Ovary (tissue), 7 donors: ENCODE measurements at regions not wholly inside any gene's neighbourhood (a gene's known extent, or its start where the extent isn't known, plus 50 kb on each side); places are given as distances from the start of the nearest gene placed in this dataset.
A peak's percentile ranks its signal among the peaks of the same experiment; 100 is the strongest.

Experiments used
- DNase-seq, 5 donors: peaks; one replicate each; pipeline ENCODE4 v3.0.0-alpha.2; 2019 to 2020
- H3K27ac ChIP-seq, 2 donors: fragments of 200-600 bp; one replicate each; pipeline versions ENCODE4 v1.5.1 to v1.8.0; 2019 to 2022
- H3K27me3 ChIP-seq: fragments of 200-600 bp; one replicate; pipeline ENCODE4 v1.8.0; 2022
- H3K36me3 ChIP-seq: fragments of 200-600 bp; sonication (generic); one replicate; pipeline ENCODE4 v1.5.1; 2019
- H3K4me1 ChIP-seq: one replicate; pipeline ENCODE4 v1.8.1; 2013; ENCODE audit warnings: mild to moderate bottlenecking, moderate library complexity; ENCODE audit not compliant: insufficient read depth
- H3K4me3 ChIP-seq: fragments of 200-600 bp; sonication (generic); one replicate; pipeline ENCODE4 v1.5.1; 2017
- H3K9me3 ChIP-seq, 2 donors: fragments of 200-600 bp in 1 of 2; sonication (generic) in 1 of 2; one replicate each; pipeline versions ENCODE4 v1.5.1 to v1.8.1; 2013 to 2019; ENCODE audit warnings: mild to moderate bottlenecking in 1 of 2, moderate library complexity in 1 of 2
- EP300 ChIP-seq: sonication (generic); formaldehyde crosslinking; IDR thresholded peaks from one replicate; pipeline ENCODE4 v1.6.1; 2017; ENCODE audit warnings: antibody characterized with exemption
- POLR2A ChIP-seq: fragments of 450-650 bp; IDR thresholded peaks from one replicate; pipeline ENCODE4 v1.6.1; 2017; ENCODE audit warnings: antibody characterized with exemption, mild to moderate bottlenecking, moderate library complexity
- WGBS, 3 donors: extraction: QIAGEN DNeasy Blood & Tissue Kit in 1 of 3; methylation state at CpG; one replicate each; pipeline versions ENCODE4 v1.1.5 to v1.1.7; 2013 to 2017; 5-methylcytosine and 5-hydroxymethylcytosine counted together
- intact Hi-C, 4 donors: fragments of 100-400 bp; cut with DNase I; formaldehyde crosslinking; loops; one replicate each; pipeline versions ENCODE4 v1.11.0 to v1.15.1; 2022 to 2023
- TF ChIP-seq, protein P1 (sequence below), 3 donors: fragments of 450-650 bp in 2 of 3; fragments of 200-600 bp in 1 of 3; IDR thresholded peaks; one replicate each; pipeline versions ENCODE4 v1.5.1 to v1.8.0; 2016 to 2022; ENCODE audit warnings: antibody characterized with exemption in 3 of 3, mild to moderate bottlenecking in 1 of 3
- donor health status: DM: no; HTN: no; CAD: no; lungs with moderate emphysema.
- donor health status: DM: no; HTN: no; CAD: no.
- donor health status: Bipolar disorder and iron deficiency.
- donor health status: DM: no; HTN: no; CAD: no.
- donor health status: DM: yes; HTN: yes; CAD: no.

GRCh38 chr7:131232768-131233167 lies 94.9 kb upstream of the MKLN1 start:
- peaks cover 2% of the 10 kb centered on the region for H3K4me1 ChIP-seq
- no peak overlapping the region for H3K4me3 ChIP-seq
- intact Hi-C loops = no loop called here
- H3K27me3 ChIP-seq = no peaks in the 10 kb centered on the region
- H3K36me3 ChIP-seq = no peaks in the 10 kb centered on the region
- no peak for DNase-seq
- no peaks in the 10 kb centered on the region for H3K9me3 ChIP-seq
- no peak overlapping the region for H3K27ac ChIP-seq
- WGBS, 3 donors = 91 to 96% (median 96%) methylated on average over 9 of the region's 9 CpGs
- TF ChIP-seq EP300 (no peak), POLR2A (no peak)
- TF ChIP-seq, protein P1, sequence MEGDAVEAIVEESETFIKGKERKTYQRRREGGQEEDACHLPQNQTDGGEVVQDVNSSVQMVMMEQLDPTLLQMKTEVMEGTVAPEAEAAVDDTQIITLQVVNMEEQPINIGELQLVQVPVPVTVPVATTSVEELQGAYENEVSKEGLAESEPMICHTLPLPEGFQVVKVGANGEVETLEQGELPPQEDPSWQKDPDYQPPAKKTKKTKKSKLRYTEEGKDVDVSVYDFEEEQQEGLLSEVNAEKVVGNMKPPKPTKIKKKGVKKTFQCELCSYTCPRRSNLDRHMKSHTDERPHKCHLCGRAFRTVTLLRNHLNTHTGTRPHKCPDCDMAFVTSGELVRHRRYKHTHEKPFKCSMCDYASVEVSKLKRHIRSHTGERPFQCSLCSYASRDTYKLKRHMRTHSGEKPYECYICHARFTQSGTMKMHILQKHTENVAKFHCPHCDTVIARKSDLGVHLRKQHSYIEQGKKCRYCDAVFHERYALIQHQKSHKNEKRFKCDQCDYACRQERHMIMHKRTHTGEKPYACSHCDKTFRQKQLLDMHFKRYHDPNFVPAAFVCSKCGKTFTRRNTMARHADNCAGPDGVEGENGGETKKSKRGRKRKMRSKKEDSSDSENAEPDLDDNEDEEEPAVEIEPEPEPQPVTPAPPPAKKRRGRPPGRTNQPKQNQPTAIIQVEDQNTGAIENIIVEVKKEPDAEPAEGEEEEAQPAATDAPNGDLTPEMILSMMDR (IDR thresholded peaks at IDR 0.05) = no peak

- DNase-seq = no peak
- no peaks in the 10 kb centered on the region for H3K27me3 ChIP-seq
- WGBS, 3 donors = 92 to 98% (median 96%) methylated on average over 4 of the region's 4 CpGs
- no peaks in the 10 kb centered on the region for H3K36me3 ChIP-seq
- peaks cover 2% of the 10 kb centered on the region for H3K4me1 ChIP-seq
- no peak overlapping the region for H3K27ac ChIP-seq
- no peak for TF ChIP-seq POLR2A
- no peak overlapping the region for H3K4me3 ChIP-seq
- H3K9me3 ChIP-seq = no peaks in the 10 kb centered on the region
- intact Hi-C loops = no loop called here
Observed at GRCh38 chr7:131233193-131233592, 94.5 kb upstream of the MKLN1 start.

- intact Hi-C loops = no loop called here
- 28 to 48% (median 29%) methylated on average over 8 of the region's 8 CpGs for WGBS, 3 donors
- Histone ChIP-seq H3K4me3 (no peak overlapping the region), H3K36me3 (no peaks in the 10 kb centered on the region), H3K27ac (no peak overlapping the region), H3K27me3 (no peaks in the 10 kb centered on the region), H3K4me1 (peaks cover 2% of the 10 kb centered on the region), H3K9me3 (no peaks in the 10 kb centered on the region)
- TF ChIP-seq, protein P1 (IDR thresholded peaks at IDR 0.05) = no peak
- TF ChIP-seq EP300 (no peak), POLR2A (no peak)
- DNase-seq = no peak
Observed at GRCh38 chr7:131234719-131235488, 92.8 kb upstream of the MKLN1 start.

- no peak overlapping the region for H3K27ac ChIP-seq
- H3K36me3 ChIP-seq = no peaks in the 10 kb centered on the region
- H3K4me1 ChIP-seq = peaks cover 2% of the 10 kb centered on the region
- no peak overlapping the region for H3K4me3 ChIP-seq
- H3K9me3 ChIP-seq = no peaks in the 10 kb centered on the region
- WGBS, 3 donors = 53 to 58% (median 57%) methylated on average over 13 of the region's 13 CpGs
- intact Hi-C loops = no loop called here
- TF ChIP-seq, protein P1 (IDR thresholded peaks at IDR 0.05) = no peak
- TF ChIP-seq POLR2A (no peak), EP300 (no peak)
- no peaks in the 10 kb centered on the region for H3K27me3 ChIP-seq
- DNase-seq = peak in 1 of 5 donors; percentile 34
Observed at GRCh38 chr7:131235489-131236317, 92.0 kb upstream of the MKLN1 start.

DNA sequence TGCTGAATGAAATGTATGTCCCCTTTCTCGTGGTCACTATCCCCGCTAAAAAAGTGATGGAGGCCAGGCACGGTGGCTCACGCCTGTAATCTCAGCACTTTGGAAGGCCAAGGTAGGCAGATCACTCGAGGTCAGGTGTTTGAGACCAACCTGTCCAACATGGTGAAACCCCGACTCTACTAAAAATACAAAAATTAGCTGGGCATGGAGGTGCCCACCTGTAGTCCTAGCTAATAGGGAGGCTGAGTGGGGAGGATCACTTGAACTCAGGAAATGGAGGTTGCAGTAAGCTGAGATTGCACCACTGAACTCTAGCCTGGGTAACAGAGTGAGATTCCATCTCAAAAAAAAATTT lies 91.4 kb upstream of the MKLN1 start:
- no peaks in the 10 kb centered on the region for H3K27me3 ChIP-seq
- DNase-seq = no peak
- no peak overlapping the region for H3K4me3 ChIP-seq
- peaks cover 2% of the 10 kb centered on the region for H3K4me1 ChIP-seq
- no peaks in the 10 kb centered on the region for H3K36me3 ChIP-seq
- no peaks in the 10 kb centered on the region for H3K9me3 ChIP-seq
- intact Hi-C loops = no loop called here
- TF ChIP-seq, protein P1 (IDR thresholded peaks at IDR 0.05) = no peak
- 91 to 95% (median 92%) methylated on average over 6 of the region's 6 CpGs for WGBS, 3 donors
- no peak overlapping the region for H3K27ac ChIP-seq
